ENCODE measurements at regions not wholly inside any gene's neighbourhood (a gene's known extent, or its start where the extent isn't known, plus 50 kb on each side); places are given as distances from the start of the nearest gene placed in this dataset.
"Not testable (repeated sequence)": the region's sequence is repeated elsewhere in the genome, so short reads cannot be mapped to it uniquely, and the experiment has no call there.

GRCh38 chr6:168871642-168872315, 381.9 kb downstream of the THBS2 start:
- peak; percentile 80 for DNase-seq

DNA sequence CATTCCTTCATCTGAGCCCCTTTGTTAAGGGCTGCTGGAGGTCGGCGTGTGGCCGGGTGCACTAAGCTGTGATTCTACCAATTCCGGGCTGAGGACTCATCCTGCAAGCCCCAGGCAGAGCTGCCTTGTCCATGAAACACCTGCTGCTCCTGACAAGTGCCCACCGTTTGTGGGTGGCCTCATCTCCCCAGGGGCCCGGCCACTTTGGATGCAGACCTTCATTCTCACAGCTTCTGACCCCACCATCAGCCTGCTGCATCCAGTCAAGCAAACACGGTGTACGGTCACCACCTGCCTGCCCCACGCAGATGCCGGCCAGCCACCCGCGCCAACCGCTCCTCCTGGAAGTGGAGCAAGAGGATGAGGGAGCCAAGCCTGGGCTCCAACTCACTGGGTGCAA, 382.7 kb downstream of the THBS2 start:
- DNase-seq = peak; percentile 42

DNA sequence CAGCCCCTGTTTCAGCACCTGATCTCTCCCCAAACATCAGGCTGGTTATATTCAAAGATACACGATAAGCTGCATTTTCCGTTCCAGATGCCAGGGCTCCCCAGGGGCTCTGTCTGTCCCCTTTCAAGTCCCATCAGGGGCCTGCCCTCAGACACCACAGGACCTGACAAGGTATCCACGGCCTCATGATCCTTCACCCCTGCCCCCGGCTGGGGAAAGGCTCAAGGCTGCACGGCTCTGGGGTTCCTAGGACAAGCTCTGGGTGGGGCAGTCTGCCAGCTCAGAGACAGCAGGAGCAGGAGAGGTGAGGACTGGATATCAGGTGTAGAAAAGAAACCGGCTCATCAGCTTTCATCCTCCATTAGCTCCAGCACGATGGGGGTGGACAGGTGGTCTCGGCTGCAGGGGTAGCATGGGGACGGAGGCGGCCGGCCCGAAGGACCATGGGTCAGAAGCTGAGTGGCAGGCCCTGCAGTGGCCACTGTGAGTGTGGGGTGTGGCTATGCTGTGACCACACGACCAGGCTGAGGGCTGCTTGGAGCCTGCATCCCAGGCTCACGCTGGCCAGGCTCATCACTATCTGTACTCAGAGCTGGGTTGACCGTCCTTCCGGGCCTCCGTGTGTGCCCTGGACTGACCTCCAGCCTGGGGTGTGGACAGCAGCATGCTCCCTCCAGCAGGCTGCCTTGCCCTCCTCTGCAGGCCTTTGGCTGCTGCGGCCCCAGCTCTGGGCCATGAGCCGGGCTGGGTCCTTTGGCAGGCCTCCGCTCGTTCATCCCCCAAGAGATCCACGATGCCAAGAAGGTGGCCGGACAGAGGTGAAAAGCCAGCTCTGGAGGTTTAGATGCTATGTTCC, 386.2 kb downstream of the THBS2 start:
- DNase-seq = no peak

GRCh38 chr6:168866534-168866933, 387.1 kb downstream of the THBS2 start:
- DNase-seq = no peak

DNA sequence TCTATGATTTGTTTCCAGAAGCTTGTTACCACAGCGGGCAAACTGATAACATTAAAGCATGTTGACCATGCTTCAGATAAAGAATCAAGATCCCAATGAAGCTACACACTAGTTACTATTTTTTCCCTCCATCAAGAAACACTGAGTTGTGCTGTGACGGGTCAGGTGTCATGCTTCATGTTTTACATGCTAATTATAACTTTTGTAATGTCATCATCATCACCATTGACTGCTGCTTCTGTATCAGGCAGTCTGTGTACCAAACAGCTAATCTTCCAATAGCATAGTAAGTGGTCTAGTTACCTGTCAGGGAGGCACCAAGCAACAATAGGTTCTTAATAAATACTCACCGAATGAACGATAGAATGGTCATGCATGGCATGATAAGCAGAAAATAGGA, 388.1 kb downstream of the THBS2 start:
- no peak for DNase-seq

GRCh38 chr6:168864541-168865460, 388.8 kb downstream of the THBS2 start:
- DNase-seq = no peak

DNA sequence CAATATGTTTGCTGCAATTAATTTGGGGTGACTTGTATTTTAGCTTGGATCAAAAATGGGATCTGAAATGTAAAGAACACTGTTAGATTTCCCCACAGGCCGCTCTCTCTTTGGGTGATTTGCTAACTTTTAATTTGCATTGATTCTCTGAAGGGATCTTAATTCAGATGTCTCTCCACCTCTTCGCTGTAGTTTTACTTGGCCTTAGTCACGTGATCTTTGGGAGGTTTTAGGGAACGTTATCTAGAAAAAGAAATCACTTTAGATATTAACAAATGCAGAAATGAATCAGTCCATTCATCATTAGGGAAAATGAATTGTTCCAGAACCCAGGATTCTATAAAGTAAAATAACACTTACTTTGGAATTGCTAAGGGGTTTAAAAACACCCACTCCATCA, 390.2 kb downstream of the THBS2 start:
- DNase-seq = no peak

DNA sequence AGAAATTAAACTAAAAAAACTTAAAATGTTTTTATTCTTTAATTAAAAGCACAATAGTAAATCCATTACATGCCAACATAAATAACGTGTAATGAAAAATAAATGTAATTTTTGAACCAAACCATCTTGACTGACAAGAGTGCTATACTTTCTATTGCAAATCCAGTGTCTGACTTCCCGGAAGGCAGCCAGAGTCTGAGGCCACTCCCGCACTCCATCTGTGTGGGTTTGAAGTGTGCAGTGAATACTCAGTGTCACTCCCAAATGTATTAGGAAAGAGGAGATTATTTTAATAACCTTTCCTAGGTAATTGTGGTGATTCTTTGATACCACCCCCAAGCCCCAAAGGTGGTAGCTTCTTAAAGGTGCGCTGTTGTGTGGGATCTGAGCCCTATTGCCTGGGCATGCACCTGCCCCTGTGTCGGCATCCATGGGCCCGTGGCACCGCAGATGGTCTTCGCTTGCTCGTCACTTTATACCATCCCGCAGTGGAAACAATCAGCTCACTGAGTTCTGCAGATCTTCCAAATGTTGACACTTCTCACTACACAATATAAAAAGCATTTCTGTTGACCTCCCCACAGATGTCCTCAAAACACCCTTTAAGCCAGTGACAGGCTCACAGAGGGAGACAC, 391.2 kb downstream of the THBS2 start:
- DNase-seq = no peak

GRCh38 chr6:168860987-168861386, 392.7 kb downstream of the THBS2 start:
- DNase-seq = no peak

DNA sequence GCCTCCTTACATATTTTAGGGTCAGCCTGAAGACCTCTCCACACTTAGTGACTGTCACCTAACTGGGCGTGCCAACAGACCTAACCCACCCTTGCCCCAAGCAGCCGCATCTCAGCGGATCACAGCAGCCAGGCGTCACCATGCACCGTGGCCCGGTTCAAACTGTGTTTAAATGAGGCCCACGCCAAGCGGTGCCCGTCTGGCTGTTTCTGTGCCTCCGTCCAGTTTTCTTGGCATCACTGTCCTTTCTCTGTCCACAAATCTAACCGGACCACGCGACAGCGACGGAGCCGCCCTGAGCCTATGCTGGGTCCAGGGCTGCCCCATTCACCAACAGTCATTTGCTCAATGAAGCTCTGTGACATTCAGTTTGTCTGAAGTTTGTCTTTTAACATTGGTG, 393.3 kb downstream of the THBS2 start:
- DNase-seq = no peak

DNA sequence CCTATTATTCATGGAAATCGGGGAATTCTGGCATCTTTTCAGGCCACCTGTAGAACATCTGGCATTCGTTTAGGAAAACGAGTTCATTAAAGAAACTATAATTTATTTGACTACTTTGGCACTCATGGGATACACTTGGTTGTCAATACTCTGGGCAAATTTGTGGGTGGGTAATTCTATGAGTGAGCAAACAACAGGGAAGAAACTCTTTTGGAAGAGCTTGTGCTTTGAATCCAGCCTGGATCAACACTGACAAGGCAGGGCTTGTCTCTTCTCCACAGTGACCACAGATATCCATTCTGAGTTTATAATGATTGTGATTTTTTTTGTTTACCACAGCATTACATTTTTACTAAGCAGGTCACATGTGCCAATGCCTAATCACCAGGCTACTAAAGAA, 394.7 kb downstream of the THBS2 start:
- DNase-seq = peak; percentile 35

- no peak for DNase-seq
Measured at GRCh38 chr6:168856914-168857313, 396.7 kb downstream of the THBS2 start.

DNA sequence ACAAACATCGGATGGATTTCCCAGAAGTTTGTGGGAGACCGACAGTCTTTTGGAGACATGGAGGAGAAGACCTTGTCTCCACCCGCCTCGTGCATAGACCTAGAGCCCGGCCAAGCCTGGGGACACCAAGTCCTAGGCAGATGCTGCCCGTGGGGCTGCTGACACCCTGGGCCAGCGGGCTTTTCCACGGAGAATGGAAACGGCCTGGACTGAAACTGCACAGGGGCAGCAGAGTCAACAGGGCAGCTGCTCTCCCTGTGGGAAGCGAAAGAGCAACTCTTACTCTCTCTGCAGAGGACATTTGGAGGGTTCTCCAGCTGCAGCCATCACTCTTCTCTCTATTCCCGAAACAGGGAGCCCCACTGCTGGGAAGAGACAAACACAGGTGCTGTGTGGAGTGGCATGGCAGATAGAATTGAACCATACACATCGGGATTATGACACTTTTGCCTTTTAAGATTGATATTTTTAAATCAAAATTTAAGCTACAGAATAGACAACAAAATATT, 401.2 kb downstream of the THBS2 start:
- peak; percentile 32 for DNase-seq

- DNase-seq = peak; percentile 34
Measured at GRCh38 chr6:168851460-168852375, 401.9 kb downstream of the THBS2 start.

GRCh38 chr6:168850027-168850736, 403.5 kb downstream of the THBS2 start:
- not testable (repeated sequence) for DNase-seq

GRCh38 chr6:168849459-168849858, 404.2 kb downstream of the THBS2 start:
- no peak for DNase-seq

GRCh38 chr6:168848797-168849196, 404.8 kb downstream of the THBS2 start:
- DNase-seq = no peak

GRCh38 chr6:168844821-168845609, 404.0 kb downstream of the SMOC2 start:
- no peak for DNase-seq

GRCh38 chr6:168842632-168843212, 401.7 kb downstream of the SMOC2 start:
- DNase-seq = not testable (repeated sequence)

Measured in NCI-H774 (cell line).